Calu3 (cell line): ENCODE measurements at regions not wholly inside any gene's neighbourhood (a gene's known extent, or its start where the extent isn't known, plus 50 kb on each side); places are given as distances from the start of the nearest gene placed in this dataset.

Source experiments
- BruUV-seq: library from RNA; stranded (reverse); fragments of 400-500 nt; replicated peaks from 2 replicates; lab custom pipeline; 2021; lab: Mats Ljungman, UMichigan
- CTCF ChIA-PET: fragments of 300-600 bp; sonication (Branson Sonifier 250); formaldehyde crosslinking; loops from one replicate; lab custom pipeline; 2022; ENCODE audit warnings: antibody characterized with exemption; lab: Charles Lee
- DNase-seq: peaks from one replicate; pipeline ENCODE4 v3.0.0; 2022
- H3K27ac Mint-ChIP-seq: one replicate; pipeline ENCODE4 v1.8.0; 2022; ENCODE audit warnings: mixed read lengths; ENCODE audit not compliant: unreplicated experiment
- H3K27me3 Mint-ChIP-seq: one replicate; pipeline ENCODE4 v1.8.0; 2022; ENCODE audit warnings: mixed read lengths; ENCODE audit not compliant: unreplicated experiment
- H3K36me3 Mint-ChIP-seq: one replicate; pipeline ENCODE4 v1.8.0; 2022; ENCODE audit warnings: mild to moderate bottlenecking, moderate library complexity, mixed read lengths; ENCODE audit not compliant: insufficient read depth, unreplicated experiment
- H3K4me1 Mint-ChIP-seq: one replicate; pipeline ENCODE4 v1.8.0; 2022; ENCODE audit warnings: mild to moderate bottlenecking, low read depth, mixed read lengths; ENCODE audit not compliant: unreplicated experiment
- H3K4me3 Mint-ChIP-seq: one replicate; pipeline ENCODE4 v1.8.0; 2022; ENCODE audit warnings: mild to moderate bottlenecking, low read depth, moderate library complexity, mixed read lengths; ENCODE audit not compliant: unreplicated experiment
- H3K9me3 Mint-ChIP-seq: one replicate; pipeline ENCODE4 v1.8.0; 2022; ENCODE audit warnings: low read depth, mixed read lengths; ENCODE audit not compliant: unreplicated experiment
- intact Hi-C: fragments of 100-400 bp; cut with micrococcal nuclease; formaldehyde crosslinking; loops from one replicate; pipeline ENCODE4 v1.10.0; 2022; ENCODE audit not compliant: unreplicated experiment
- TF ChIP-seq, protein P1 (sequence below): fragments of 200-600 bp; IDR thresholded peaks from one replicate; pipeline ENCODE4 v1.8.0; 2022; ENCODE audit warnings: antibody characterized with exemption; ENCODE audit not compliant: unreplicated experiment

DNA sequence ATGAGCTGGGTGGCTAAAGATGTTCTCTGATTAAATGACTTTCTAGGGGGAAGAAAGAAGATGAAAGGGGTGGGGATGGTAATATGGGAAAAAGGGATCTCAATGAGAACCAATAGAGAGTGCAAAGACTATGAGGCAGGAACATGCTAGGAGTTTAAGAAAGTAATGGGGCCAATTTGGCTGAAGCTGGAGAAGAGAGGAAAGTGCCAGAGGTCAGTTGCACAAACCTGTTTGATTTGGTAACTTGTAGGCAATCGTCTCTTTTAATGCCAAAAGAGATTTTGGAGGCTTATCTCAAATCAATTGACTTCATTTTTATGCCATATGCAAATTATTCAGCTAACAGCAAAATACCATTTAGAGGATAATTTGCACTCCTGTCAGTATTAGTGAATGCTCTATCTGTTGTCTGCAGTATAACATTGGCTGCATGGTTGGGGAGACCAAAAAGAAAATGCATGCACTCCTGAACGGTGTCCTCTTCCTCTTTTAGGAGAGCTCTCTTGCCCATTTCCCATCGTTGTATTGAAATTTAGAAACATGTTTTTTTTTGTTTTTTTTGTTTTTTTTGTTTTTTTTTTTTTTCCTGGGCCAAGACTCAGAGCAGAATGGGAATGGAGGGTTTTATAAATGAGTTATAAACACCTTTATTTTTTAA is 193.9 kb downstream of the BTBD3 start:
- no peak overlapping the region for H3K4me3 Mint-ChIP-seq
- DNase-seq: no peak
- H3K27ac Mint-ChIP-seq: no peak overlapping the region
- H3K36me3 Mint-ChIP-seq: no peaks in the 10 kb centered on the region
- TF ChIP-seq, protein P1, sequence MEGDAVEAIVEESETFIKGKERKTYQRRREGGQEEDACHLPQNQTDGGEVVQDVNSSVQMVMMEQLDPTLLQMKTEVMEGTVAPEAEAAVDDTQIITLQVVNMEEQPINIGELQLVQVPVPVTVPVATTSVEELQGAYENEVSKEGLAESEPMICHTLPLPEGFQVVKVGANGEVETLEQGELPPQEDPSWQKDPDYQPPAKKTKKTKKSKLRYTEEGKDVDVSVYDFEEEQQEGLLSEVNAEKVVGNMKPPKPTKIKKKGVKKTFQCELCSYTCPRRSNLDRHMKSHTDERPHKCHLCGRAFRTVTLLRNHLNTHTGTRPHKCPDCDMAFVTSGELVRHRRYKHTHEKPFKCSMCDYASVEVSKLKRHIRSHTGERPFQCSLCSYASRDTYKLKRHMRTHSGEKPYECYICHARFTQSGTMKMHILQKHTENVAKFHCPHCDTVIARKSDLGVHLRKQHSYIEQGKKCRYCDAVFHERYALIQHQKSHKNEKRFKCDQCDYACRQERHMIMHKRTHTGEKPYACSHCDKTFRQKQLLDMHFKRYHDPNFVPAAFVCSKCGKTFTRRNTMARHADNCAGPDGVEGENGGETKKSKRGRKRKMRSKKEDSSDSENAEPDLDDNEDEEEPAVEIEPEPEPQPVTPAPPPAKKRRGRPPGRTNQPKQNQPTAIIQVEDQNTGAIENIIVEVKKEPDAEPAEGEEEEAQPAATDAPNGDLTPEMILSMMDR: no peak
- intact Hi-C loops: loop anchor here (5.0 to 10.0 kb wide), 3 partner anchors 41 to 197 kb away; partner anchors contain the start of gene BTBD3
- CTCF ChIA-PET: interaction anchor here (0.7 kb wide), 1 partner anchor 85 kb away, joined by 3 read pairs; no protein-coding TSS in a partner anchor
- H3K4me1 Mint-ChIP-seq: peaks cover 35% of the 10 kb centered on the region
- no TSS peak for BruUV-seq
- no peaks in the 10 kb centered on the region for H3K27me3 Mint-ChIP-seq
- no peaks in the 10 kb centered on the region for H3K9me3 Mint-ChIP-seq

DNA sequence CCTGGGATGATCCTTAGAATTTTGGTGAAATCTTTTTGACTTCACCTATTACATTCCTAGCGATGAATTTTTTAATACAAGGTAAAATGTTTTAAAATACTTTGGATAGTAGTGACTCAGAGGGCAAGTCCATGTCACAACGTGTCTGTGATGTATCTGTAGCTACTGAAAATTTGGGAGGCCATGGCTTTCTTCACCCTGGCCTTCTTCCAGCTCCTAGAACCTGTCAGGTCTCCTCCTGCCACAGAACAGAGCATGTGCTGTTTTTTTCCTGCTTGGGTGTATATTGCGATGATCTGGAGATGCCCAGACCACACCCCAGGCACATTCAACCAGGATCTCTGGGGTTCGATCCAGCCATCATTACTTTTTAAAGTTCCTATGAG is 194.4 kb downstream of the BTBD3 start:
- no TSS peak for BruUV-seq
- Mint-ChIP-seq H3K27ac (no peak overlapping the region), H3K4me3 (no peak overlapping the region), H3K4me1 (peaks cover 35% of the 10 kb centered on the region), H3K36me3 (no peaks in the 10 kb centered on the region), H3K9me3 (no peaks in the 10 kb centered on the region), H3K27me3 (no peaks in the 10 kb centered on the region)
- intact Hi-C loops: loop anchor here (5.0 to 10.0 kb wide), 3 partner anchors 40 to 197 kb away; partner anchors contain the start of gene BTBD3
- TF ChIP-seq, protein P1: no peak
- no peak for DNase-seq
- CTCF ChIA-PET: no interaction called here

DNA sequence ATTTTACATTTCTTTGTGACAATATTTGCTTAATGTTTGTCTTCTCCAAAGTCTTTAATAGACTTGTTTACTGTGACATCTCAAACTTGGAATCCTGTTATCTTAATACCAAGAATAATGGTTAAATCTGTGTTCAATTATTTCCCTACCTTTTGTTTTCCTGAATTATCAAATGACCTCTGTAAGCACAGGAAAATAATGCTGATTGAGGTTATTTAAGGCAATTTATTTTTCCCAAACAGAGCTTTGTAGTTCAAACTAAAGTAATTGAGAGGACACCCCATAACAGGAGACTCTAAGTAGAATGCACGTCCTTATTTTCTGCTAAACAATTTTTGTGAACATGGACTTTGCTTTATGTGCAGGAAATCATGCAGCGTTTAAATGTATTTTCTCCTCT is 195.0 kb downstream of the BTBD3 start:
- TF ChIP-seq, protein P1: no peak

DNA sequence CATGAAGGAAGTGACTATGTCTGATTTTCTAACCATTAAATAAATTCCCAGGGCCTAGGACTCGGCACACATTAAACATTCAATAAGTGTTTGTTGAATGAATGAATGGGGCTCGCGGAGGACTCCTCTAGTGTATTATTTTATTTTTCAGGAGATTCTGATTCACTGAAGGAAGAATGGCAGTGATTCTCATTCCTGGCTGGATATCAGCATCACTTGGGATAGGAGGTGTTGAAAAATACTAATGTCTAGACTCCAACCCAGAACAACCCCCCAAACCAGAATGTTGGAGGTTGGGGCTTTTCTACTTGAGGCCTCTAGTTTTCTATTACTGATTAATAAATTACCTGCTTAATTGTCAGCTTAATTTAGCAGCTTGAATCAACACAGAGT is 195.4 kb downstream of the BTBD3 start:
- no TSS peak for BruUV-seq

More for the DNA sequence above, 195.0 kb downstream of the BTBD3 start:
- Mint-ChIP-seq H3K4me3 (no peak overlapping the region), H3K9me3 (no peaks in the 10 kb centered on the region), H3K27me3 (no peaks in the 10 kb centered on the region), H3K4me1 (peaks cover 35% of the 10 kb centered on the region), H3K27ac (no peak overlapping the region), H3K36me3 (no peaks in the 10 kb centered on the region)
- CTCF ChIA-PET: interaction anchor here (0.6 kb wide), 2 partner anchors 57 to 434 kb away, joined by 4 to 5 read pairs; no protein-coding TSS in a partner anchor
- BruUV-seq: no TSS peak
- intact Hi-C loops: loop anchor here (1.0 to 10.0 kb wide), 4 partner anchors 40 to 198 kb away; partner anchors contain the start of gene BTBD3
- no peak for DNase-seq

More for the DNA sequence above, 195.4 kb downstream of the BTBD3 start:
- peak overlapping the region; percentile 78 for H3K27ac Mint-ChIP-seq
- CTCF ChIA-PET: interaction anchor here (0.6 kb wide), 2 partner anchors 58 to 435 kb away, joined by 4 to 5 read pairs; no protein-coding TSS in a partner anchor
- H3K36me3 Mint-ChIP-seq: no peaks in the 10 kb centered on the region
- no peaks in the 10 kb centered on the region for H3K9me3 Mint-ChIP-seq
- no peak overlapping the region for H3K4me3 Mint-ChIP-seq
- intact Hi-C loops: loop anchor here (1.0 to 10.0 kb wide), 4 partner anchors 39 to 198 kb away; partner anchors contain the start of gene BTBD3
- TF ChIP-seq, protein P1: no peak
- no peaks in the 10 kb centered on the region for H3K27me3 Mint-ChIP-seq
- no peak for DNase-seq
- H3K4me1 Mint-ChIP-seq: peaks cover 35% of the 10 kb centered on the region
